Mesodermal cell (in vitro differentiated cells): ENCODE measurements at regions not wholly inside any gene's neighbourhood (a gene's known extent, or its start where the extent isn't known, plus 50 kb on each side); places are given as distances from the start of the nearest gene placed in this dataset.
"Not testable (repeated sequence)": the region's sequence is repeated elsewhere in the genome, so short reads cannot be mapped to it uniquely, and the experiment has no call there.

Experiments
- H3K27ac ChIP-seq: 2 replicates; pipeline ENCODE4 v1.7.0; 2013; ENCODE audit warnings: mild to moderate bottlenecking, low read depth, low read length, moderate library complexity; ENCODE audit not compliant: severe bottlenecking
- H3K36me3 ChIP-seq: 2 replicates; pipeline ENCODE4 v1.7.1; 2013; ENCODE audit warnings: mild to moderate bottlenecking, low read length, moderate library complexity; ENCODE audit not compliant: control insufficient read depth, insufficient read depth
- H3K4me1 ChIP-seq: one replicate; pipeline ENCODE4 v1.7.1; 2013; ENCODE audit warnings: mild to moderate bottlenecking, low read length; ENCODE audit not compliant: insufficient read depth, control insufficient read depth, poor library complexity, severe bottlenecking
- H3K4me3 ChIP-seq: 2 replicates; pipeline ENCODE4 v1.7.0; 2013; ENCODE audit warnings: low read length, control low read depth, mild to moderate bottlenecking; ENCODE audit not compliant: insufficient read depth, poor library complexity, severe bottlenecking; ENCODE audit errors: extremely low read depth
- H3K9me3 ChIP-seq: 2 replicates; pipeline ENCODE4 v1.7.1; 2013; ENCODE audit warnings: mild to moderate bottlenecking, low read length, moderate library complexity; ENCODE audit not compliant: control insufficient read depth
- WGBS, 2 experiments: methylation state at CpG; one replicate each; pipeline ENCODE4 v1.1.5; 2013; ENCODE audit warnings: missing lambda C conversion rate in 2 of 2; ENCODE audit not compliant: insufficient coverage in 2 of 2; 5-methylcytosine and 5-hydroxymethylcytosine counted together

- Histone ChIP-seq H3K4me3 (no peak overlapping the region), H3K27ac (no peak overlapping the region), H3K9me3 (no peaks in the 10 kb centered on the region), H3K36me3 (no peaks in the 10 kb centered on the region), H3K4me1 (peaks cover 14% of the 10 kb centered on the region)
- no CpG with 5 or more reads among the region's 1 CpG for WGBS, 2 experiments
Measured at GRCh38 chr11:29171360-29171950, 845.4 kb downstream of the KCNA4 start.

GRCh38 chr11:29166306-29166705 is 850.5 kb downstream of the KCNA4 start:
- Histone ChIP-seq H3K4me1 (no peaks in the 10 kb centered on the region), H3K4me3 (no peak overlapping the region), H3K27ac (no peak overlapping the region), H3K36me3 (no peaks in the 10 kb centered on the region), H3K9me3 (no peaks in the 10 kb centered on the region)
- 100% methylated on average over 1 of the region's 1 CpG; no CpG with 5 or more reads in 1 of the 2 experiments for WGBS, 2 experiments

- H3K9me3 ChIP-seq, result no peaks in the 10 kb centered on the region
- H3K36me3 ChIP-seq, result no peaks in the 10 kb centered on the region
- no peak overlapping the region for H3K27ac ChIP-seq
- no peak overlapping the region for H3K4me3 ChIP-seq
- 88% methylated on average over 1 of the region's 2 CpGs; no CpG with 5 or more reads in 1 of the 2 experiments for WGBS, 2 experiments
- H3K4me1 ChIP-seq, result no peaks in the 10 kb centered on the region
Measured at GRCh38 chr11:29163231-29163630, 853.6 kb downstream of the KCNA4 start.

GRCh38 chr11:29162491-29162890 is 854.3 kb downstream of the KCNA4 start:
- WGBS, 2 experiments, result 92 to 100% methylated on average over 1 to 2 of the region's 2 CpGs
- no peaks in the 10 kb centered on the region for H3K4me1 ChIP-seq
- H3K36me3 ChIP-seq, result no peaks in the 10 kb centered on the region
- H3K4me3 ChIP-seq, result no peak overlapping the region
- H3K9me3 ChIP-seq, result no peaks in the 10 kb centered on the region
- H3K27ac ChIP-seq, result no peak overlapping the region

GRCh38 chr11:29161191-29161590 is 855.6 kb downstream of the KCNA4 start:
- Histone ChIP-seq H3K4me3 (no peak overlapping the region), H3K27ac (no peak overlapping the region), H3K4me1 (no peaks in the 10 kb centered on the region), H3K9me3 (no peaks in the 10 kb centered on the region), H3K36me3 (no peaks in the 10 kb centered on the region)
- no CpG with 5 or more reads among the region's 1 CpG for WGBS, 2 experiments

GRCh38 chr11:29159552-29160465 is 857.0 kb downstream of the KCNA4 start:
- WGBS, 2 experiments, result 0 to 49% methylated on average over 1 to 4 of the region's 6 CpGs
- no peaks in the 10 kb centered on the region for H3K4me1 ChIP-seq
- H3K9me3 ChIP-seq, result no peaks in the 10 kb centered on the region
- no peak overlapping the region for H3K4me3 ChIP-seq
- no peak overlapping the region for H3K27ac ChIP-seq
- H3K36me3 ChIP-seq, result no peaks in the 10 kb centered on the region

GRCh38 chr11:29153078-29153477 is 863.8 kb downstream of the KCNA4 start:
- 80% methylated on average over 1 of the region's 1 CpG; no CpG with 5 or more reads in 1 of the 2 experiments for WGBS, 2 experiments
- H3K4me3 ChIP-seq, result no peak overlapping the region

GRCh38 chr11:29142573-29142972 is 874.3 kb downstream of the KCNA4 start:
- WGBS, 2 experiments, result no CpG with 5 or more reads among the region's 1 CpG
- not testable (repeated sequence) for H3K4me1 ChIP-seq, H3K4me3 ChIP-seq, H3K9me3 ChIP-seq, H3K36me3 ChIP-seq, H3K27ac ChIP-seq

More at GRCh38 chr11:29153078-29153477, 863.8 kb downstream of the KCNA4 start:
- no peaks in the 10 kb centered on the region for H3K36me3 ChIP-seq
- H3K9me3 ChIP-seq, result no peaks in the 10 kb centered on the region
- no peaks in the 10 kb centered on the region for H3K4me1 ChIP-seq
- no peak overlapping the region for H3K27ac ChIP-seq

- H3K4me1 ChIP-seq, result no peaks in the 10 kb centered on the region
- no peaks in the 10 kb centered on the region for H3K9me3 ChIP-seq
- WGBS, 2 experiments, result no CpG with 5 or more reads among the region's 1 CpG
- no peaks in the 10 kb centered on the region for H3K36me3 ChIP-seq
- no peak overlapping the region for H3K27ac ChIP-seq
- no peak overlapping the region for H3K4me3 ChIP-seq
Measured at GRCh38 chr11:29135504-29135903, 881.3 kb downstream of the KCNA4 start.

GRCh38 chr11:29131055-29131454 is 885.8 kb downstream of the KCNA4 start:
- WGBS, 2 experiments, result no CpG with 5 or more reads among the region's 1 CpG
- no peaks in the 10 kb centered on the region for H3K9me3 ChIP-seq
- H3K4me1 ChIP-seq, result no peaks in the 10 kb centered on the region

GRCh38 chr11:29129844-29130243 is 887.0 kb downstream of the KCNA4 start:
- H3K4me1 ChIP-seq, result peaks cover 3% of the 10 kb centered on the region
- no peaks in the 10 kb centered on the region for H3K9me3 ChIP-seq
- H3K27ac ChIP-seq, result no peak overlapping the region

More at GRCh38 chr11:29131055-29131454, 885.8 kb downstream of the KCNA4 start:
- H3K36me3 ChIP-seq, result no peaks in the 10 kb centered on the region
- no peak overlapping the region for H3K4me3 ChIP-seq
- H3K27ac ChIP-seq, result no peak overlapping the region

More at GRCh38 chr11:29129844-29130243, 887.0 kb downstream of the KCNA4 start:
- H3K36me3 ChIP-seq, result no peaks in the 10 kb centered on the region
- WGBS, 2 experiments, result no CpG with 5 or more reads among the region's 1 CpG
- H3K4me3 ChIP-seq, result no peak overlapping the region
